OCI-LY7 (cell line): ENCODE measurements at regions not wholly inside any gene's neighbourhood (a gene's known extent, or its start where the extent isn't known, plus 50 kb on each side); places are given as distances from the start of the nearest gene placed in this dataset.

Experiments used
- CTCF ChIP-seq: fragments of 200-600 bp; sonication (generic); conservative IDR thresholded peaks from 2 replicates; pipeline ENCODE4 v1.5.1; 2014; ENCODE audit warnings: mild to moderate bottlenecking, antibody characterized with exemption, low read length, moderate library complexity, mixed read lengths
- EZH2phosphoT487 ChIP-seq: fragments of 200-600 bp; sonication (generic); IDR thresholded peaks from 2 replicates; pipeline ENCODE4 v1.6.1; 2018; ENCODE audit warnings: low read depth, borderline replicate concordance, mild to moderate bottlenecking, mixed run types, antibody characterized with exemption, low read length, moderate library complexity, mixed read lengths

GRCh38 chr12:67496581-67496980 is 152.0 kb upstream of the DYRK2 start:
- TF ChIP-seq CTCF: no peak
- TF ChIP-seq EZH2phosphoT487: no peak
